ENCODE measurements at regions not wholly inside any gene's neighbourhood (a gene's known extent, or its start where the extent isn't known, plus 50 kb on each side); places are given as distances from the start of the nearest gene placed in this dataset.

DNA sequence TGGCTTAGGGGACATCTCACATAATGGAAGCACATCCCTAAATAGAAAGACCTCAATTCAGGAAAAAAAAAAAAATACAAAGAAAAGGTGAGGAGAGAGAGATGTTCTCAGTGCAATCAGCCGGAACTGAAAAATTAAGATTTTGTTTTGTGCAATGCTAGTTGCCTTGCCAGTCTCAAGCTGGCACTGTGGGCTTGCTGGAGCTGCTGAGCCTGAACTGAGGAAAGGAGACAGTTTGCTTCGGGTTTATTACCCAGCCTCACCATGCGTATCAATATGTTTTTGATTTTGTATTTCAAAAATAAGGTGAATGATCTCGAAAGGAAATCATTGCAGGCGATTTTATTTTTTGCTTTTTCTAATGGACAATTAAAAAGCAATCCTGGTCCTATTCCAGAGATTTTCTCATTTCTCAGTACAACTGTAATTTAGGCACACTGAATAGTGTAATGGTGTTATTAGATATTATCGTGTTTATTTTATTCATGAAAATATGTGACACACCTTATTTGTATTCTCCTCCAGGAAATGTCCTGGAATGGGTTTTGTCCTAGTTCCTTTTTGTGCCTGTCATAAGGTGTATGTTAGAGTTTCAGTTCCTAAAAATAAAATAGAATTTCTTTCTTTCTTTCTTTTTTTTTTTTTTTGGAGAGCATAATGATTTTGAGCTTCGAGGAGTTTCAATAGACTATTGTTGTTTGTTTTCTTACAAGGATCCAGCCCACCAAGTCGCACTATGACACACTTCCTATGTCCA, 72.8 kb upstream of the ZEB2 start:
- H3K4me2 ChIP-seq (ENCODE audit: extremely low read depth, insufficient read depth, low read length), result no peak overlapping the region
- H3K27ac ChIP-seq (ENCODE audit: insufficient read depth, low read length), result no peak overlapping the region
- TF ChIP-seq EZH2 (IDR thresholded peaks at IDR 0.05; ENCODE audit: low read length, missing control alignments), result no peak
- TF ChIP-seq CTCF (conservative IDR thresholded peaks at IDR 0.05 in 1 of 2, IDR thresholded peaks at IDR 0.05 in 1 of 2; ENCODE audit: low read depth in 1 of 2, low read length in 2 of 2), result no peak
- H3K9me3 ChIP-seq (ENCODE audit: control insufficient read depth, insufficient read depth, low read depth, low read length), result no peaks in the 10 kb centered on the region
- no peak overlapping the region for H2AFZ ChIP-seq (ENCODE audit: low read length)
- no peaks in the 10 kb centered on the region for H3K36me3 ChIP-seq (ENCODE audit: control insufficient read depth, insufficient read depth, low read length)
- no peak overlapping the region for H3K9ac ChIP-seq (ENCODE audit: insufficient read depth, low read length)
- H3K4me1 ChIP-seq (ENCODE audit: control insufficient read depth, extremely low read depth, insufficient read depth, low read length), result peaks cover 3% of the 10 kb centered on the region
- H3K4me3 ChIP-seq (replicated peaks in 1 of 4; ENCODE audit: control extremely low read depth in 1 of 4, insufficient read depth in 1 of 4, low read depth in 3 of 4, low read length in 4 of 4), result no peak overlapping the region
- H3K79me2 ChIP-seq (ENCODE audit: control insufficient read depth, insufficient read depth, low read length), result no peaks in the 10 kb centered on the region
- no peaks in the 10 kb centered on the region for H3K27me3 ChIP-seq (ENCODE audit: control insufficient read depth, insufficient read depth, low read length)
- no peak for DNase-seq (ENCODE audit: low read depth in 2 of 2)
- H4K20me1 ChIP-seq (ENCODE audit: control insufficient read depth, extremely low read depth, insufficient read depth, low read length), result no peaks in the 10 kb centered on the region

GRCh38 chr2:144587306-144587705, 67.4 kb upstream of the ZEB2 start:
- no peaks in the 10 kb centered on the region for H3K79me2 ChIP-seq (ENCODE audit: control insufficient read depth, insufficient read depth, low read length)
- no peak overlapping the region for H3K27ac ChIP-seq (ENCODE audit: insufficient read depth, low read length)
- H3K9me3 ChIP-seq (ENCODE audit: control insufficient read depth, insufficient read depth, low read depth, low read length), result no peaks in the 10 kb centered on the region
- TF ChIP-seq EZH2 (IDR thresholded peaks at IDR 0.05; ENCODE audit: low read length, missing control alignments) (no peak), CTCF (conservative IDR thresholded peaks at IDR 0.05 in 1 of 2, IDR thresholded peaks at IDR 0.05 in 1 of 2; ENCODE audit: low read depth in 1 of 2, low read length in 2 of 2) (no peak)
- no peak for DNase-seq (ENCODE audit: low read depth in 2 of 2)
- no peak overlapping the region for H3K4me2 ChIP-seq (ENCODE audit: extremely low read depth, insufficient read depth, low read length)
- H2AFZ ChIP-seq (ENCODE audit: low read length), result no peak overlapping the region
- no peaks in the 10 kb centered on the region for H3K27me3 ChIP-seq (ENCODE audit: control insufficient read depth, insufficient read depth, low read length)
- peaks cover 2% of the 10 kb centered on the region for H3K4me1 ChIP-seq (ENCODE audit: control insufficient read depth, extremely low read depth, insufficient read depth, low read length)
- H3K36me3 ChIP-seq (ENCODE audit: control insufficient read depth, insufficient read depth, low read length), result no peaks in the 10 kb centered on the region
- H3K4me3 ChIP-seq (replicated peaks in 1 of 4; ENCODE audit: control extremely low read depth in 1 of 4, insufficient read depth in 1 of 4, low read depth in 3 of 4, low read length in 4 of 4), result no peak overlapping the region
- no peak overlapping the region for H3K9ac ChIP-seq (ENCODE audit: insufficient read depth, low read length)
- no peaks in the 10 kb centered on the region for H4K20me1 ChIP-seq (ENCODE audit: control insufficient read depth, extremely low read depth, insufficient read depth, low read length)

GRCh38 chr2:144586476-144586875, 66.6 kb upstream of the ZEB2 start:
- no peaks in the 10 kb centered on the region for H3K36me3 ChIP-seq (ENCODE audit: control insufficient read depth, insufficient read depth, low read length)
- TF ChIP-seq EZH2 (IDR thresholded peaks at IDR 0.05; ENCODE audit: low read length, missing control alignments), result no peak
- no peak for TF ChIP-seq CTCF (conservative IDR thresholded peaks at IDR 0.05 in 1 of 2, IDR thresholded peaks at IDR 0.05 in 1 of 2; ENCODE audit: low read depth in 1 of 2, low read length in 2 of 2)

More at GRCh38 chr2:144586476-144586875, 66.6 kb upstream of the ZEB2 start:
- Histone ChIP-seq H3K27me3 (ENCODE audit: control insufficient read depth, insufficient read depth, low read length) (no peaks in the 10 kb centered on the region), H3K27ac (ENCODE audit: insufficient read depth, low read length) (no peak overlapping the region), H3K79me2 (ENCODE audit: control insufficient read depth, insufficient read depth, low read length) (no peaks in the 10 kb centered on the region), H3K4me3 (replicated peaks in 1 of 4; ENCODE audit: control extremely low read depth in 1 of 4, insufficient read depth in 1 of 4, low read depth in 3 of 4, low read length in 4 of 4) (no peak overlapping the region), H3K4me2 (ENCODE audit: extremely low read depth, insufficient read depth, low read length) (no peak overlapping the region), H4K20me1 (ENCODE audit: control insufficient read depth, extremely low read depth, insufficient read depth, low read length) (no peaks in the 10 kb centered on the region), H3K4me1 (ENCODE audit: control insufficient read depth, extremely low read depth, insufficient read depth, low read length) (peaks cover 2% of the 10 kb centered on the region), H3K9ac (ENCODE audit: insufficient read depth, low read length) (no peak overlapping the region), H3K9me3 (ENCODE audit: control insufficient read depth, insufficient read depth, low read depth, low read length) (no peaks in the 10 kb centered on the region), H2AFZ (ENCODE audit: low read length) (no peak overlapping the region)
- no peak for DNase-seq (ENCODE audit: low read depth in 2 of 2)

Measured in fibroblast of lung (primary cell).